Thyroid gland (tissue), 4 donors: ENCODE measurements at regions not wholly inside any gene's neighbourhood (a gene's known extent, or its start where the extent isn't known, plus 50 kb on each side); places are given as distances from the start of the nearest gene placed in this dataset.

Experiments used
- DNase-seq, 2 donors: peaks; one replicate each; pipeline ENCODE4 v3.0.0-alpha.2; 2019
- H3K27ac ChIP-seq, 3 donors: fragments of 200-600 bp; sonication (generic); 1 replicate in 2 of 3; 2 replicates in 1 of 3; pipeline ENCODE4 v1.5.1; 2016 to 2019; ENCODE audit warnings: mild to moderate bottlenecking in 1 of 3, moderate library complexity in 1 of 3
- H3K27me3 ChIP-seq: fragments of 200-600 bp; sonication (generic); one replicate; pipeline ENCODE4 v1.5.1; 2019
- H3K36me3 ChIP-seq, 2 donors: fragments of 200-600 bp; sonication (generic); one replicate each; pipeline ENCODE4 v1.5.1; 2016 to 2019
- H3K4me1 ChIP-seq, 2 donors: fragments of 200-600 bp; sonication (generic); one replicate each; pipeline ENCODE4 v1.5.1; 2017 to 2019
- H3K4me3 ChIP-seq, 3 donors: fragments of 200-600 bp; sonication (generic); replicated peaks in 1 of 3; 1 replicate in 2 of 3; 2 replicates in 1 of 3; pipeline ENCODE4 v1.5.1; 2016; ENCODE audit warnings: mild to moderate bottlenecking in 1 of 3
- H3K9me3 ChIP-seq: fragments of 200-600 bp; sonication (generic); one replicate; pipeline ENCODE4 v1.5.1; 2017
- POLR2A ChIP-seq, 2 donors: fragments of 450-650 bp; IDR thresholded peaks; one replicate each; pipeline ENCODE4 v1.6.1; 2017; ENCODE audit warnings: antibody characterized with exemption in 2 of 2, mild to moderate bottlenecking in 2 of 2, moderate library complexity in 1 of 2
- WGBS, 2 donors: methylation state at CpG; one replicate each; pipeline ENCODE4 v1.1.5; 2017; 5-methylcytosine and 5-hydroxymethylcytosine counted together
- intact Hi-C: fragments of 100-400 bp; cut with DNase I; formaldehyde crosslinking; loops from one replicate; pipeline ENCODE4 v1.15.1; 2023
- TF ChIP-seq, protein P1 (sequence below), 6 experiments: fragments of 200-600 bp in 3 of 6; fragments of 450-650 bp in 3 of 6; sonication (generic) in 3 of 6; IDR thresholded peaks; one replicate each; pipeline ENCODE4 v1.5.1; 2016 to 2019; ENCODE audit warnings: antibody characterized with exemption in 6 of 6, mild to moderate bottlenecking in 2 of 6, inconsistent platforms in 1 of 6, moderate library complexity in 1 of 6

DNA sequence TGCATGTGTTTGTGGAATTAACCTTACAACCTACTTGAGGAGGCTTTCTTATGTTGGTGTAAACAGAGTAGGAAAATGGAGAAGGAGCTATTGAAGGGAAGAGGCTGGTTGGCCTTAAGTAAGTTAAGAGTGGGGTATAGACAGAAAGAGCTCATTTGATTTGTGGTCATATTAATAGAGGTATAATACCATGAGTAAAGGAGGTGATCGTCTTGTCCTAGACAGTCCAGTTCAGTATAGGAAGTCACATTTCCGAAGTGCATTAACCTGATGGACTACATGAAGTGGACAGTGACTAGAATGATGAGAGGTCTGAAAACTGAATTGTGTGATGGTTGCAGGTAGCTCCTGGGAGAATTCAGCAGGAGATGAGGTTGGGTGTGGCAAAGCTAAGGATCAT is 215.4 kb upstream of the ZC3H12A start:
- DNase-seq, result no peak
- intact Hi-C loops, result no loop called here
- no peak for TF ChIP-seq POLR2A (IDR thresholded peaks at IDR 0.05)
- TF ChIP-seq, protein P1, sequence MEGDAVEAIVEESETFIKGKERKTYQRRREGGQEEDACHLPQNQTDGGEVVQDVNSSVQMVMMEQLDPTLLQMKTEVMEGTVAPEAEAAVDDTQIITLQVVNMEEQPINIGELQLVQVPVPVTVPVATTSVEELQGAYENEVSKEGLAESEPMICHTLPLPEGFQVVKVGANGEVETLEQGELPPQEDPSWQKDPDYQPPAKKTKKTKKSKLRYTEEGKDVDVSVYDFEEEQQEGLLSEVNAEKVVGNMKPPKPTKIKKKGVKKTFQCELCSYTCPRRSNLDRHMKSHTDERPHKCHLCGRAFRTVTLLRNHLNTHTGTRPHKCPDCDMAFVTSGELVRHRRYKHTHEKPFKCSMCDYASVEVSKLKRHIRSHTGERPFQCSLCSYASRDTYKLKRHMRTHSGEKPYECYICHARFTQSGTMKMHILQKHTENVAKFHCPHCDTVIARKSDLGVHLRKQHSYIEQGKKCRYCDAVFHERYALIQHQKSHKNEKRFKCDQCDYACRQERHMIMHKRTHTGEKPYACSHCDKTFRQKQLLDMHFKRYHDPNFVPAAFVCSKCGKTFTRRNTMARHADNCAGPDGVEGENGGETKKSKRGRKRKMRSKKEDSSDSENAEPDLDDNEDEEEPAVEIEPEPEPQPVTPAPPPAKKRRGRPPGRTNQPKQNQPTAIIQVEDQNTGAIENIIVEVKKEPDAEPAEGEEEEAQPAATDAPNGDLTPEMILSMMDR (IDR thresholded peaks at IDR 0.05), result no peak
- no peak overlapping the region for H3K27ac ChIP-seq
- H3K9me3 ChIP-seq, result no peaks in the 10 kb centered on the region
- 70 to 75% methylated on average over 2 of the region's 2 CpGs for WGBS, 2 donors
- H3K36me3 ChIP-seq, result no peaks in the 10 kb centered on the region
- H3K27me3 ChIP-seq, result no peaks in the 10 kb centered on the region
- no peaks in the 10 kb centered on the region for H3K4me1 ChIP-seq
- H3K4me3 ChIP-seq, result no peak overlapping the region

DNA sequence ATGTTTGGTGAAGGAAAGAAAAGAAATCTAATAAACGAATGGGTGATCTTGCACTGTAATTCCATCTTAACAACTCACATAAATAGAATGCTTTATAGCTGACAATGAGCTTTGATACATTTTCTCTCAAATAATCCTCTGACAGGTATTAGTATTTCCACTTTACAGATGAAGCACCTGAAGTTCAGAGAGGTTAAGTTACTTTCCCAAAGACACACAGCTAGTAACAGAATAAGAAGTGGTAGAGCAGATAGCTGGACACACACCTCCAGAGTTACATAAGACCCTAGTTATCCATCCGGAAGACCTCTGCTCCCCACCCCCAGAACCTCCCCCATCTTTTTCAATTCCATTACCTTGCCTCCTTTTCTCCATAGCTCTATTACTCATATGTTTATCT is 213.3 kb upstream of the ZC3H12A start:
- intact Hi-C loops, result no loop called here
- H3K36me3 ChIP-seq, result no peaks in the 10 kb centered on the region
- H3K4me1 ChIP-seq, result no peaks in the 10 kb centered on the region
- WGBS, 2 donors, result 68 to 81% methylated on average over 2 of the region's 2 CpGs
- TF ChIP-seq POLR2A (IDR thresholded peaks at IDR 0.05), result no peak
- TF ChIP-seq, protein P1 (IDR thresholded peaks at IDR 0.05), result no peak
- no peak overlapping the region for H3K4me3 ChIP-seq
- H3K27ac ChIP-seq, result no peak overlapping the region
- DNase-seq, result no peak
- H3K27me3 ChIP-seq, result no peaks in the 10 kb centered on the region
- no peaks in the 10 kb centered on the region for H3K9me3 ChIP-seq

DNA sequence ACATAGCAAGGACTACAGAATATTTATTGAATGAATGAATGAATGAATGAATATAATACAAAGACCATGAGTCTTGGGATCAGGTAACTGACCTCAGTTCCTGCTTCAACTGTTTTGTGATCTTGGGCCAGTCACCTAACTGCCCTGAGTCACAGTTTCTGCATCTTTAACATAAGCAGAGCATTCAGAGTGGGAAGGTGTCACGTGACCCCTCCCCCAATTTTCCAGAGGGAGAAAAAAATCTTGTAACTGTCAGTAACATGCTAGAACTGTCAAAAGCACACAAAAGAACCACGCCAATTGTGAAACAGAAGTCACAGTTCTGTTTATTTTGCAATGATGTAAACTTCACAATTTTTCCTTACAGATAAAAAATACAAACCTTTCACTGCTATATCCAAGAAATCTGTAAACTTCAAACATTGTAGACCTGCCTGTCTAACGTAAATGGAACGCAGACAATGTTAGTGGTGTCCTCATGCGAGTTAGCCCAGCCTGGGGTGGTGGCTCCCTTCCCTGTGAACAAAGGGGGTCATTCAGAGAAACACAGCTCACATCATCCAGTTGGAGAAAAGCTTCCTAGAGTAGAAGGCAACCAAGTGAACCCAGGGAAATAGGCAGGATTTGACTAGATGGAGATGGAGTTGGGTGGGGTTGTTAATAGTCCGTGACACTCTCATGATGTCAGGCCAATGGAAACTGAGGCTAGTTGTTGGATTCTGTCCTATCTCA is 211.8 kb upstream of the ZC3H12A start:
- no peak overlapping the region for H3K27ac ChIP-seq
- H3K36me3 ChIP-seq, result no peaks in the 10 kb centered on the region
- H3K27me3 ChIP-seq, result no peaks in the 10 kb centered on the region
- no peak for DNase-seq
- H3K4me1 ChIP-seq, result no peaks in the 10 kb centered on the region
- no peak overlapping the region for H3K4me3 ChIP-seq
- no peak for TF ChIP-seq POLR2A (IDR thresholded peaks at IDR 0.05)
- TF ChIP-seq, protein P1 (IDR thresholded peaks at IDR 0.05), result no peak
- intact Hi-C loops, result no loop called here
- H3K9me3 ChIP-seq, result no peaks in the 10 kb centered on the region
- WGBS, 2 donors, result 65 to 69% methylated on average over 6 of the region's 6 CpGs

DNA sequence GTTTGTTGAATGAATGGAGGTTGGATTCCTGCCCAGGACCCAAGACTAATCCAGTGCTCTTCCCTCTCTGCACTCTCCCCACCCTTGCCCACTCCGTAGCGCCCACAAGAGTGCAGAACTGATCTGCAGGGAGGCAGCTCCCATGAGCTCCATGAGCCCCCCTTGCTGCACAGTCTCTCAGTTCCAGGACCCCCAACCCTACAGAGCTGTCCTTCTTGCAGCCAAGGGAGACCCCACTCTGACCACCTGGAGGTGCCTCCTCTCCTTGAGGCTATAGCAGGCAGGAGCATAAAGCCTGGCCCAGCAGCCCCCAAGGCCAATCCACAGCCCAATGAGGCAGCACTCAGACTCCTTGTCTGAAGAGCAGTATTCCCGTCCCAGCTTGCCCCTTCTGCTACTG is 209.2 kb upstream of the ZC3H12A start:
- intact Hi-C loops, result no loop called here
- Histone ChIP-seq H3K4me1 (no peaks in the 10 kb centered on the region), H3K36me3 (no peaks in the 10 kb centered on the region), H3K9me3 (no peaks in the 10 kb centered on the region), H3K27ac (no peak overlapping the region), H3K4me3 (no peak overlapping the region), H3K27me3 (no peaks in the 10 kb centered on the region)
- 66 to 94% methylated on average over 2 to 3 of the region's 3 CpGs for WGBS, 2 donors
- TF ChIP-seq POLR2A (IDR thresholded peaks at IDR 0.05), result no peak
- TF ChIP-seq, protein P1 (IDR thresholded peaks at IDR 0.05), result no peak
- DNase-seq, result no peak

DNA sequence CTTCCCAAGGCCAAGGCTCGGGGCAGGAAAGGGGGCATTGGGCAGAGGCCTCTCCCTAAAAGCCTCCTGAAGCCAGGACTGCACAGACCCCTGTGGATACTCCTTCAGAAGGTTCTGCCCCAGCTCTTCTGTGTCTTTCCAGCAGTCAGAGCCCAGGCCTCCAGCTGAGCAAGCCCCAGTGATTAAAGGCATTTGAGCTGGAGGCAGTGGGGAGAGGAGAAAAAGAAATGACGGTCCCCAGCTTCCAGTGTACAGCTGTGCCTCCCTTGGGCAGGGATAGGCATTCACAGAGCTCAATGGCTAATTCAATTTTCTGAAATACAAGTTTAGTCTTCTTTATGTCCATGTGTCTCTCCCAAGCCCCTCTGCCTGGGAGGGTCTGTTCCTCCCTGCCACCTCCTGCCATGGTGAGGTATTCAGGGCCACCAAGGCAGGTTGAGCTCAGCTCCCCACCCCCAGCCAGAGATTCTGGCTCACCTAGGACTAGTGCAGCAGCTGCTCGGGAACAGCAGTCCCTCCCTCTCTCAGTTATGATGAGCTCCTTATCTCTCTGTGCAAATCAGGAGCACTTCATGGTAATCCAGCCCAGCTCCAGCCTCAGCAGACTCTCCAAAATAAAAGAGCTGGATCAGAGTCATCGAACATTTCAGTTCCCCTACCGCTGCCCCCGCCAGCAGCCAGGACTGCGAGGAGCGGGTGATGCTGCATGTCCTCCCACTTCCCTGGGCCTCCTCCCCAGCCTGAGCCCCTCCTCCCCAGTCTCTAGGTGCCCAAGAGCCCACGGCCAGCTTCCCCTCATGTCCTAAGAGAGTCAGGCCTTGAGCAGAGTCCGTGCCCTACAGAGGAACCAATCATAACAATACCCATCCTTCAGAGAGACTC is 208.4 kb upstream of the ZC3H12A start:
- intact Hi-C loops, result no loop called here
- no peaks in the 10 kb centered on the region for H3K27me3 ChIP-seq
- WGBS, 2 donors, result 45 to 47% methylated on average over 10 of the region's 10 CpGs

More for the DNA sequence above, 208.4 kb upstream of the ZC3H12A start:
- no peaks in the 10 kb centered on the region for H3K36me3 ChIP-seq
- no peak overlapping the region for H3K27ac ChIP-seq
- no peak overlapping the region for H3K4me3 ChIP-seq
- H3K9me3 ChIP-seq, result no peaks in the 10 kb centered on the region
- DNase-seq, result no peak
- H3K4me1 ChIP-seq, result no peaks in the 10 kb centered on the region
- TF ChIP-seq, protein P1 (IDR thresholded peaks at IDR 0.05), result no peak
- no peak for TF ChIP-seq POLR2A (IDR thresholded peaks at IDR 0.05)
